ENCODE measurements at regions not wholly inside any gene's neighbourhood (a gene's known extent, or its start where the extent isn't known, plus 50 kb on each side); places are given as distances from the start of the nearest gene placed in this dataset.

GRCh38 chr10:4034907-4035598 lies 250.0 kb upstream of the KLF6 start:
- TF ChIP-seq POLR2A (IDR thresholded peaks at IDR 0.05; ENCODE audit: low read depth, low read length): no peak
- no peak for TF ChIP-seq CTCF (IDR thresholded peaks at IDR 0.05; ENCODE audit: extremely low read depth in 1 of 2, insufficient read depth in 1 of 2, low read depth in 1 of 2, low read length in 2 of 2)
- no peak for TF ChIP-seq EZH2 (IDR thresholded peaks at IDR 0.05; ENCODE audit: borderline replicate concordance, low read depth, low read length, severe bottlenecking)
- TF ChIP-seq MYC (IDR thresholded peaks at IDR 0.05; ENCODE audit: low read depth, low read length): no peak
